Transverse colon (tissue), 4 donors: ENCODE measurements at regions not wholly inside any gene's neighbourhood (a gene's known extent, or its start where the extent isn't known, plus 50 kb on each side); places are given as distances from the start of the nearest gene placed in this dataset.

Source experiments
- DNase-seq: peaks from one replicate; pipeline ENCODE4 v3.0.0-alpha.2; 2019
- H3K27ac ChIP-seq, 4 donors: fragments of 200-600 bp; sonication (generic); 2 replicates each; pipeline ENCODE4 v1.5.1; 2016 to 2018; ENCODE audit warnings: inconsistent platforms in 4 of 4
- H3K27me3 ChIP-seq: fragments of 200-600 bp; sonication (generic); 2 replicates; pipeline ENCODE4 v1.5.1; 2017; ENCODE audit warnings: inconsistent platforms
- H3K36me3 ChIP-seq, 4 donors: fragments of 200-600 bp; sonication (generic); 2 replicates each; pipeline ENCODE4 v1.5.1; 2017 to 2019; ENCODE audit warnings: inconsistent platforms in 4 of 4
- H3K4me1 ChIP-seq, 4 donors: fragments of 200-600 bp; sonication (generic); 2 replicates each; pipeline ENCODE4 v1.5.1; 2017 to 2020; ENCODE audit warnings: inconsistent platforms in 4 of 4
- H3K4me3 ChIP-seq, 4 donors: fragments of 200-600 bp; sonication (generic); 1 replicate in 1 of 4; 2 replicates in 3 of 4; pipeline versions ENCODE4 v1.5.1 to v1.6.1; 2017 to 2019; ENCODE audit warnings: inconsistent platforms in 4 of 4
- H3K9me3 ChIP-seq, 2 donors: fragments of 200-600 bp; sonication (generic); 2 replicates each; pipeline ENCODE4 v1.5.1; 2017 to 2019; ENCODE audit warnings: inconsistent platforms in 2 of 2
- CTCF ChIP-seq, 5 experiments: fragments of 200-600 bp in 3 of 5; fragments of 450-650 bp in 2 of 5; sonication (generic) in 3 of 5; IDR thresholded peaks; 1 replicate in 2 of 5; 2 replicates in 3 of 5; pipeline ENCODE4 v1.5.1; 2016 to 2017; ENCODE audit warnings: antibody characterized with exemption in 5 of 5, inconsistent platforms in 3 of 5, mild to moderate bottlenecking in 2 of 5, moderate library complexity in 1 of 5
- EP300 ChIP-seq: sonication (generic); formaldehyde crosslinking; IDR thresholded peaks from one replicate; pipeline ENCODE4 v1.6.1; 2017; ENCODE audit warnings: antibody characterized with exemption, low read depth
- POLR2A ChIP-seq: fragments of 450-650 bp; IDR thresholded peaks from one replicate; pipeline ENCODE4 v1.6.1; 2016; ENCODE audit warnings: antibody characterized with exemption, mild to moderate bottlenecking, moderate library complexity
- POLR2AphosphoS5 ChIP-seq, 3 donors: sonication (generic); formaldehyde crosslinking; IDR thresholded peaks; one replicate each; pipeline ENCODE4 v1.6.1; 2016; ENCODE audit warnings: antibody characterized with exemption in 3 of 3
- WGBS, 2 donors: methylation state at CpG; one replicate each; pipeline ENCODE4 v1.1.5; 2018; ENCODE audit warnings: low coverage in 1 of 2; 5-methylcytosine and 5-hydroxymethylcytosine counted together
- in situ Hi-C, 4 donors: fragments of 200-750 bp; cut with MboI; loops; one replicate each; pipeline versions ENCODE4 v1.15.0 to v1.15.1; 2017; ENCODE audit warnings: low sequenced_read_pairs in 3 of 4, low pct_ligation_motif_present in 1 of 4, low pct_unique_long_range_greater_than_20kb in 1 of 4
- intact Hi-C: fragments of 100-400 bp; cut with DNase I; formaldehyde crosslinking; loops from one replicate; pipeline ENCODE4 v1.15.1; 2023; ENCODE audit warnings: low total_unique reads

GRCh38 chr7:109226699-109227098, 657.0 kb downstream of the DNAJB9 start:
- Histone ChIP-seq H3K4me3 (no peak overlapping the region), H3K36me3 (no peaks in the 10 kb centered on the region), H3K9me3 (peaks cover 0 to 11% of the 10 kb centered on the region in 2 donors), H3K27ac (no peak overlapping the region), H3K4me1 (no peaks in the 10 kb centered on the region), H3K27me3 (no peaks in the 10 kb centered on the region)
- 42 to 62% methylated on average over 1 of the region's 1 CpG for WGBS, 2 donors
- TF ChIP-seq CTCF (IDR thresholded peaks at IDR 0.05) (no peak), EP300 (no peak), POLR2A (no peak), POLR2AphosphoS5 (IDR thresholded peaks at IDR 0.05) (no peak)
- intact Hi-C loops, result no loop called here
- in situ Hi-C loops, result no loop called here
- DNase-seq, result no peak

- intact Hi-C loops (no loop called here), in situ Hi-C loops (no loop called here)
- no peaks in the 10 kb centered on the region for H3K4me1 ChIP-seq
- no peak overlapping the region for H3K27ac ChIP-seq
- TF ChIP-seq POLR2A (no peak), EP300 (no peak), CTCF (IDR thresholded peaks at IDR 0.05) (no peak), POLR2AphosphoS5 (IDR thresholded peaks at IDR 0.05) (no peak)
- peaks cover 0 to 5% of the 10 kb centered on the region in 2 donors for H3K9me3 ChIP-seq
- no peak for DNase-seq
- H3K27me3 ChIP-seq, result no peaks in the 10 kb centered on the region
- H3K4me3 ChIP-seq, result no peak overlapping the region
- 63 to 84% methylated on average over 2 of the region's 2 CpGs for WGBS, 2 donors
- H3K36me3 ChIP-seq, result no peaks in the 10 kb centered on the region
Measured at GRCh38 chr7:109235316-109235715, 665.6 kb downstream of the DNAJB9 start.

- no peak for TF ChIP-seq CTCF (IDR thresholded peaks at IDR 0.05)
- TF ChIP-seq EP300, result no peak
- TF ChIP-seq POLR2A, result no peak
- no peak for TF ChIP-seq POLR2AphosphoS5 (IDR thresholded peaks at IDR 0.05)
- H3K27ac ChIP-seq, result no peak overlapping the region
- H3K27me3 ChIP-seq, result no peaks in the 10 kb centered on the region
- DNase-seq, result no peak
- in situ Hi-C loops (no loop called here), intact Hi-C loops (no loop called here)
- no peaks in the 10 kb centered on the region for H3K4me1 ChIP-seq
- no peaks in the 10 kb centered on the region for H3K9me3 ChIP-seq
- H3K4me3 ChIP-seq, result no peak overlapping the region
- WGBS, 2 donors, result 63 to 88% methylated on average over 8 to 10 of the region's 10 CpGs
- H3K36me3 ChIP-seq, result no peaks in the 10 kb centered on the region
Measured at GRCh38 chr7:109246330-109247077, 676.8 kb downstream of the DNAJB9 start.

GRCh38 chr7:109256762-109257560, 687.3 kb downstream of the DNAJB9 start:
- intact Hi-C loops, result no loop called here
- H3K4me1 ChIP-seq, result no peaks in the 10 kb centered on the region
- no peak overlapping the region for H3K4me3 ChIP-seq
- H3K27me3 ChIP-seq, result no peaks in the 10 kb centered on the region
- no peak for DNase-seq
- H3K27ac ChIP-seq, result no peak overlapping the region
- no peaks in the 10 kb centered on the region for H3K9me3 ChIP-seq
- TF ChIP-seq POLR2A, result no peak
- TF ChIP-seq POLR2AphosphoS5 (IDR thresholded peaks at IDR 0.05), result no peak
- TF ChIP-seq CTCF (IDR thresholded peaks at IDR 0.05), result no peak
- no peaks in the 10 kb centered on the region for H3K36me3 ChIP-seq
- WGBS, 2 donors, result 62 to 63% methylated on average over 3 of the region's 3 CpGs
- in situ Hi-C loops, result no loop called here
